A673 (cell line): ENCODE measurements at regions not wholly inside any gene's neighbourhood (a gene's known extent, or its start where the extent isn't known, plus 50 kb on each side); places are given as distances from the start of the nearest gene placed in this dataset.

Experiments used
- BruUV-seq: library from RNA; stranded (reverse); fragments of 400-500 nt; replicated peaks from 2 replicates; lab custom pipeline; 2021; lab: Mats Ljungman, UMichigan
- CTCF ChIA-PET: fragments of 300-600 bp; sonication (Branson Sonifier 250); formaldehyde crosslinking; loops from one replicate; lab custom pipeline; 2022; ENCODE audit warnings: antibody characterized with exemption; lab: Charles Lee
- POLR2A ChIA-PET: fragments of 300-600 bp; sonication (Branson Sonifier 250); formaldehyde crosslinking; loops from one replicate; lab custom pipeline; 2022; ENCODE audit warnings: antibody characterized with exemption; ENCODE audit not compliant: low non-redundant PET; lab: Charles Lee
- DNase-seq: peaks from one replicate; pipeline ENCODE4 v3.0.0-alpha.2; 2015; ENCODE audit warnings: low spot score
- H3K27ac ChIP-seq: fragments of 200-600 bp; sonication (generic); 2 replicates; pipeline ENCODE4 v1.5.1; 2016; ENCODE audit warnings: mixed run types, low read depth, mild to moderate bottlenecking, mixed read lengths, antibody characterized with exemption, low read length; ENCODE audit not compliant: poor library complexity, severe bottlenecking
- H3K27me3 ChIP-seq: fragments of 200-600 bp; sonication (generic); replicated peaks from 2 replicates; pipeline ENCODE4 v1.6.1; 2017; ENCODE audit warnings: mixed run types, low read depth, mild to moderate bottlenecking, mixed read lengths, antibody characterized with exemption, low read length; ENCODE audit not compliant: insufficient read depth, poor library complexity
- H3K36me3 ChIP-seq: fragments of 200-600 bp; sonication (generic); 2 replicates; pipeline ENCODE4 v1.6.1; 2016; ENCODE audit warnings: mixed run types, mild to moderate bottlenecking, mixed read lengths, antibody characterized with exemption, low read length; ENCODE audit not compliant: insufficient read depth, poor library complexity, severe bottlenecking
- H3K4me1 ChIP-seq: fragments of 200-600 bp; sonication (generic); 2 replicates; pipeline ENCODE4 v1.6.1; 2017; ENCODE audit warnings: mixed run types, mild to moderate bottlenecking, mixed read lengths, antibody characterized with exemption, low read length; ENCODE audit not compliant: insufficient read depth, poor library complexity, severe bottlenecking
- H3K4me3 ChIP-seq: fragments of 200-600 bp; sonication (generic); 2 replicates; pipeline ENCODE4 v1.5.1; 2016; ENCODE audit warnings: low read depth, mixed run types, mild to moderate bottlenecking, mixed read lengths, low read length; ENCODE audit not compliant: poor library complexity, severe bottlenecking
- H3K9me3 ChIP-seq: fragments of 200-600 bp; sonication (generic); 2 replicates; pipeline ENCODE4 v1.6.1; 2016; ENCODE audit warnings: mixed run types, low read depth, mild to moderate bottlenecking, mixed read lengths, antibody characterized with exemption, low read length; ENCODE audit not compliant: poor library complexity, severe bottlenecking
- EZH2 ChIP-seq: fragments of 200-600 bp; sonication (generic); IDR thresholded peaks from 2 replicates; pipeline ENCODE4 v1.6.1; 2017; ENCODE audit warnings: borderline replicate concordance, low read depth, mild to moderate bottlenecking, mixed read lengths, antibody characterized with exemption, low read length; ENCODE audit not compliant: poor library complexity, severe bottlenecking
- intact Hi-C: fragments of 100-400 bp; cut with micrococcal nuclease; formaldehyde crosslinking; loops from one replicate; pipeline ENCODE4 v1.10.0; 2022; ENCODE audit not compliant: unreplicated experiment
- TF ChIP-seq, protein P1 (sequence below): fragments of 300-800, 200-600 bp; sonication (generic); conservative IDR thresholded peaks from 2 replicates; pipeline ENCODE4 v1.5.1; 2017; ENCODE audit warnings: low read depth, mild to moderate bottlenecking, antibody characterized with exemption, low read length, moderate library complexity, mixed read lengths

DNA sequence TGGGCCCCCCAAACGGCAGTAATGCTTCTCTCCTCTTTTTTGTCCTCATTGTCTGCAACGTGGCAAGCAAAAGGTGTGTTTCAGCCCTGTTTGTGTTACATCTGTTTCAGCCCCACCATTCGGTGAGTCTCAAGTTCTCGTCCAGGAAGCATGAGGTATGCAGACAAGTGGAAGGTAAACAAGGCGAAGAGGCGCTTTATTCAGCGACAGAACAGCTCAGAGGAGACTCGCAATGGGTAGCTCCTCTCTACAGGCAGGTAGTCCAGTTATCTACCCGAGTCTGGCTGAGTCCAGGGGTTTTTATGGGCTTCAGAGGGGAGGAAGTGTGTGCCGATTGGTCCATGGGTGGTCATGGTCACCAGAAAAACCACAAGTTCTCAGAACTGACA, 733.4 kb upstream of the CDH7 start:
- intact Hi-C loops = no loop called here
- H3K27me3 ChIP-seq = no peaks in the 10 kb centered on the region
- DNase-seq = no peak
- no peak for TF ChIP-seq EZH2
- TF ChIP-seq, protein P1, sequence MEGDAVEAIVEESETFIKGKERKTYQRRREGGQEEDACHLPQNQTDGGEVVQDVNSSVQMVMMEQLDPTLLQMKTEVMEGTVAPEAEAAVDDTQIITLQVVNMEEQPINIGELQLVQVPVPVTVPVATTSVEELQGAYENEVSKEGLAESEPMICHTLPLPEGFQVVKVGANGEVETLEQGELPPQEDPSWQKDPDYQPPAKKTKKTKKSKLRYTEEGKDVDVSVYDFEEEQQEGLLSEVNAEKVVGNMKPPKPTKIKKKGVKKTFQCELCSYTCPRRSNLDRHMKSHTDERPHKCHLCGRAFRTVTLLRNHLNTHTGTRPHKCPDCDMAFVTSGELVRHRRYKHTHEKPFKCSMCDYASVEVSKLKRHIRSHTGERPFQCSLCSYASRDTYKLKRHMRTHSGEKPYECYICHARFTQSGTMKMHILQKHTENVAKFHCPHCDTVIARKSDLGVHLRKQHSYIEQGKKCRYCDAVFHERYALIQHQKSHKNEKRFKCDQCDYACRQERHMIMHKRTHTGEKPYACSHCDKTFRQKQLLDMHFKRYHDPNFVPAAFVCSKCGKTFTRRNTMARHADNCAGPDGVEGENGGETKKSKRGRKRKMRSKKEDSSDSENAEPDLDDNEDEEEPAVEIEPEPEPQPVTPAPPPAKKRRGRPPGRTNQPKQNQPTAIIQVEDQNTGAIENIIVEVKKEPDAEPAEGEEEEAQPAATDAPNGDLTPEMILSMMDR = no peak
- no peak overlapping the region for H3K27ac ChIP-seq
- no TSS peak for BruUV-seq
- POLR2A ChIA-PET = no interaction called here
- H3K36me3 ChIP-seq = no peaks in the 10 kb centered on the region
- CTCF ChIA-PET = no interaction called here
- no peaks in the 10 kb centered on the region for H3K9me3 ChIP-seq
- H3K4me3 ChIP-seq = no peak overlapping the region
- no peaks in the 10 kb centered on the region for H3K4me1 ChIP-seq

DNA sequence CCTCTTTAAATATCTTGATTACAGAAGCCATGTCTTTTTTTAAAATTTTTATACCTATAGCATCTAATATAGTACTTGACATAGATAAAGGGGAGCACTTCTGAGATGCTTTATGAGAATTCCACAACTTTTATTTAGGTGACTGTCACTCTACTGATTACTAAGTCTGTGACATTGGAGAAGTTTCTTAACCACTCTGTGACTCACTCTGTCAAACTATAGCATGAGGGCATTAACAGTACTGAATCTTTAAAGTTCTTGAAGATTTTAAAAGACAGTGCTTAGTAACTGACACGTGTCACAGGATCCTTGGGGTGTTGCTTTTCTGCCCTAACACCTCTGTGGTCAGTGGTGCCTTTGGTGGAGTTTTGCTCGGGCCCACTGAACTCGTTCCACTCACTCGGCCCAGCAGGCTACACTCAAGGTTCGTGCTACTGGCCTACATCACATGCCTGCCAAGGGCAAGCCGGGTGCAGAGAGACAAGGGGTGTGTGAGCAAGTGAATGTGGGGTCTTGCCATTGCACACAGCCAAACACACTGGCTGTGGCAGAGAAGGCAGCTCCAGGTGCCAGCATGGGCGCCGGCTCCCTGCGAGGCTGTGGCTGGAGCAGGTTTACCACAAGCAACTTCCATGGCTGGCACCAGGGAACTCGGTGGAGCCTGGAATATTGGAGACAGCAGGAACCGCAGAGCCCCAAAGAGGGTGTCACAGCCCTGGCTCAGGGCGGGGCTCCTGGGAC, 734.0 kb upstream of the CDH7 start:
- Histone ChIP-seq H3K4me1 (no peaks in the 10 kb centered on the region), H3K4me3 (no peak overlapping the region), H3K27me3 (no peaks in the 10 kb centered on the region), H3K36me3 (no peaks in the 10 kb centered on the region), H3K27ac (no peak overlapping the region), H3K9me3 (no peaks in the 10 kb centered on the region)
- no peak for DNase-seq
- ChIA-PET CTCF (no interaction called here), POLR2A (no interaction called here)
- BruUV-seq = no TSS peak
- intact Hi-C loops = no loop called here
- no peak for TF ChIP-seq EZH2
- TF ChIP-seq, protein P1 = no peak

DNA sequence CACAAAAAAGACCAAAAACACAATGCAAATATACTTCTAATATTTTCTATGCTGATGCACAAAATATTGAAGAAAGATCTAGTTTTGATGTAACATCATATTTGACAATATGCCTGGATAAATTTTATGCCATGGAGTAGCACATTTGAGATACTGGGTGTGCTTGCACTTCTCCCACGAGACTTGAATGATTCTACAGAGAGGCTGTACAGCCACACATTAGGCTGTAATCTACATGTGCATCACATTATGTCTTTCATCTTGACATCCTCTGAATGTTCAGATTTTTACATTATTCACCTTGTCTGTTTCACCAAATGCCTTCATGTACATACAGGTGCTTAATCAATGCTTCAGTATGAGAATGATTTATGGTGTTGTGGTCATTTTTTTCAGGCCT, 756.4 kb upstream of the CDH7 start:
- no peak for DNase-seq
- H3K9me3 ChIP-seq = no peaks in the 10 kb centered on the region
- H3K27me3 ChIP-seq = no peaks in the 10 kb centered on the region
- ChIA-PET CTCF (no interaction called here), POLR2A (no interaction called here)
- TF ChIP-seq EZH2 = no peak
- TF ChIP-seq, protein P1 = no peak
- H3K4me3 ChIP-seq = no peak overlapping the region
- no peaks in the 10 kb centered on the region for H3K36me3 ChIP-seq
- intact Hi-C loops = no loop called here
- H3K4me1 ChIP-seq = no peaks in the 10 kb centered on the region
- BruUV-seq = no TSS peak
- H3K27ac ChIP-seq = no peak overlapping the region
